Central memory CD8-positive, alpha-beta T cell (primary cell): ENCODE measurements at regions not wholly inside any gene's neighbourhood (a gene's known extent, or its start where the extent isn't known, plus 50 kb on each side); places are given as distances from the start of the nearest gene placed in this dataset.

Experiments used
- ATAC-seq: fragments of 150-1000 bp; cut with Tn5 transposase; replicated peaks from 2 replicates; pipeline ENCODE4 v1.10.0; 2022; ENCODE audit warnings: mild to moderate bottlenecking, moderate FRiP score, moderate number of reproducible peaks; ENCODE audit not compliant: poor library complexity, severe bottlenecking; ENCODE audit errors: extremely low read depth
- DNase-seq, 2 donors: peaks; one replicate each; pipeline ENCODE4 v3.0.0; 2021; ENCODE audit warnings: low spot score in 2 of 2
- H3K27ac Mint-ChIP-seq: one replicate; pipeline ENCODE4 v1.8.0; 2022; ENCODE audit warnings: low read depth, mild to moderate bottlenecking, moderate library complexity, mixed read lengths
- H3K27me3 Mint-ChIP-seq: one replicate; pipeline ENCODE4 v1.8.0; 2022; ENCODE audit warnings: mixed read lengths
- H3K36me3 Mint-ChIP-seq: one replicate; pipeline ENCODE4 v1.8.0; 2022; ENCODE audit warnings: mild to moderate bottlenecking, moderate library complexity, mixed read lengths; ENCODE audit not compliant: insufficient read depth
- H3K4me1 Mint-ChIP-seq: one replicate; pipeline ENCODE4 v1.8.0; 2022; ENCODE audit warnings: mixed read lengths
- H3K4me3 Mint-ChIP-seq: one replicate; pipeline ENCODE4 v1.8.0; 2022; ENCODE audit warnings: mild to moderate bottlenecking, moderate library complexity, mixed read lengths
- H3K9me3 Mint-ChIP-seq: one replicate; pipeline ENCODE4 v1.8.0; 2022; ENCODE audit warnings: mixed read lengths

DNA sequence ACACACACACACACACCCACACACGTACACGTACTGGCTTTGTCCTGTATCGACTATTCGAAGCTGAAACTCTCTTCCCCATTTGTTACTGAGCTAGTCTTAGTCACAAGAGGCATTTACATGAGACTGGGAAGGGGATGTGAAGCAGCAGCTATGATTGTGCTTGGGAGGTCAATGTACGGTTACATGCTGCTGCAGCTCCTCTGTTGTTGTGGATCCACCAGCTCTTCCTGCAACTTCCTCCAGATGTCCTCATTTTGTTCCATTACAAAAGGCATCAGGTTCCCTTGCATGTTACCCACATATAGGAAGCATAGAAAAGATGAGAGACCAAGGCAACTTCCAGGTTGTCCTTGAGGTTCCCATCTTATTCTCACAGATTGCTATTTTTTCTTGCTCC lies 612.4 kb upstream of the IMPG1 start:
- H3K9me3 Mint-ChIP-seq, result peaks cover 28% of the 10 kb centered on the region
- no peaks in the 10 kb centered on the region for H3K4me1 Mint-ChIP-seq
- H3K4me3 Mint-ChIP-seq, result no peak overlapping the region
- no peaks in the 10 kb centered on the region for H3K27me3 Mint-ChIP-seq
- no peaks in the 10 kb centered on the region for H3K36me3 Mint-ChIP-seq
- ATAC-seq, result no peak
- no peak overlapping the region for H3K27ac Mint-ChIP-seq
- no peak for DNase-seq

DNA sequence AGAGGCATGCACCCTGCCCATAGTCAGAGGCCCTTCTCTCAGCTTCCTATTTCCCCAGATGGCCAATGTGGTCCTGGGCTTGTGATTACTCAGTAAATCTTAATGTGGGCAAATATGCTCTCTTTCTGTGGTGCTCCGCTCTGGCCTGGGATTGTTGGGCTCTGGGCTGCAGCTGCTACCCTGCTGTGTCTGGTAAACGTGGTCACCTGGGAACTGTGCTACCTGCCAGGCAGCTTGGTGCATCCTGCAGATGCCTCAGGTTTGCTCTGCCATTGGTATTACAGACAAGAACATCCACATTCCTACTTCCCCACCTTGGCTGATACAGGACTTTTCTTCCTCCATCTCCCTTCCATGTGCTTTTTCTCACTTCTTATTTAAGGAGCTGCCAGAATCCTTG lies 611.5 kb upstream of the IMPG1 start:
- no peak for ATAC-seq
- Mint-ChIP-seq H3K27me3 (no peaks in the 10 kb centered on the region), H3K4me1 (no peaks in the 10 kb centered on the region), H3K36me3 (no peaks in the 10 kb centered on the region), H3K4me3 (no peak overlapping the region), H3K9me3 (peaks cover 28% of the 10 kb centered on the region), H3K27ac (no peak overlapping the region)
- DNase-seq, result no peak

DNA sequence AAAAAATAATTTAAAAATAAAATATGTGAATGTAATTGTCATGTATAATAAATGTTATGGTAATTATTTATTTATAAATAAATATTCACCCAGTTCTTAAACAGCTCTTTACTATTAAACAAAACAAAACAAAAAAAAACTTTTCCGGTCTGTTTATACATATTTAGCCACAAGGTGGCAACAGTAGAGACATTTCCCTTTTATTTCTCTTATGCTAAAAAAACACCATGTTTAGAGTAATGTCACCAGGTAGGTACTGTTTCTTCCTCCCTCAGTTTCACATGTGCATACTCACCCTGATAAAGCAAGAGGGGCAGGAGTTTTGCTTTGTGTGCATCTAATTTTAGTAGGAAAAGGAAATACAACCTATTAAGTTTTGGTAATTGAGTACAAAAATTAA lies 610.4 kb upstream of the IMPG1 start:
- Mint-ChIP-seq H3K4me1 (no peaks in the 10 kb centered on the region), H3K36me3 (no peaks in the 10 kb centered on the region), H3K9me3 (peaks cover 22% of the 10 kb centered on the region), H3K27ac (no peak overlapping the region), H3K27me3 (no peaks in the 10 kb centered on the region), H3K4me3 (no peak overlapping the region)
- no peak for DNase-seq
- no peak for ATAC-seq

DNA sequence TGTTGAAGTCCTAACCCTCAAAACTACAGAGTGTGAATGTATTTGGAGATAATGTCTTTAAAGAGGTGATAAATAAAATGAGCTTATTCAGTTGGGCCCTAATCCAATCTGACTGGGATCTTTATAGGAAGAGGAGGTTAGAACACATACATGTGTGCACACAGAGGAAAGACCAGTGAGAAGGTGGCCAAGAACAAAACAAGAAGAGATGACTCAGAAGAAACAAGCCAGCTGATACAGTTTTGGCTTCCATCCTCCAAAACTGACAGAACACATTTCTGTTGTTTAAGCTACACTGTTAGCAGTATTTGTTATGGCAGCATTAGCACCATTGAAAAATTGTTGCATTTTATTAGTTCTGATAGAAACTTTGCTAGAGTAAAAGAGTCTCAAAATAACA lies 609.3 kb upstream of the IMPG1 start:
- DNase-seq, result no peak
- ATAC-seq, result no peak
- Mint-ChIP-seq H3K27me3 (no peaks in the 10 kb centered on the region), H3K4me1 (no peaks in the 10 kb centered on the region), H3K36me3 (no peaks in the 10 kb centered on the region), H3K4me3 (no peak overlapping the region), H3K9me3 (peaks cover 22% of the 10 kb centered on the region), H3K27ac (no peak overlapping the region)

DNA sequence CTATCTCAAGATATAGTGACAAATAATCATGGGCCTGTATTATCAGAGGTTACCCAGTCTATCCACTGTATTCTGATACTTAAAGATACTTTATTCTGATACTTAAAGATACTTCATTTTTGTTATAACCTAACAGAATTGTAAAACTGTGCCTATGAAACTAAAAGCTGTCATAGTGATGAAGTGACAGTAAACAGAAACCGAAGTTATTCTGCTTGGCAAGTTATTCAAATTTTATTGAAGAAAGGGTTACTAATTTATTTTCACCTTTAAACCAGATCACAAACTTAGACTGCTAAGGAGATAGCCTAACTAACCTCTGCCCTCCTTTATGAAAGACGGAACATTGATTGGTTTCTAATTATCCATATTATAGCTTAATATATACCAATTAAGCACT lies 604.6 kb upstream of the IMPG1 start:
- Mint-ChIP-seq H3K9me3 (peaks cover 18% of the 10 kb centered on the region), H3K27me3 (no peaks in the 10 kb centered on the region), H3K4me3 (no peak overlapping the region), H3K36me3 (no peaks in the 10 kb centered on the region), H3K4me1 (no peaks in the 10 kb centered on the region), H3K27ac (no peak overlapping the region)
- ATAC-seq (no peak), DNase-seq (no peak)

DNA sequence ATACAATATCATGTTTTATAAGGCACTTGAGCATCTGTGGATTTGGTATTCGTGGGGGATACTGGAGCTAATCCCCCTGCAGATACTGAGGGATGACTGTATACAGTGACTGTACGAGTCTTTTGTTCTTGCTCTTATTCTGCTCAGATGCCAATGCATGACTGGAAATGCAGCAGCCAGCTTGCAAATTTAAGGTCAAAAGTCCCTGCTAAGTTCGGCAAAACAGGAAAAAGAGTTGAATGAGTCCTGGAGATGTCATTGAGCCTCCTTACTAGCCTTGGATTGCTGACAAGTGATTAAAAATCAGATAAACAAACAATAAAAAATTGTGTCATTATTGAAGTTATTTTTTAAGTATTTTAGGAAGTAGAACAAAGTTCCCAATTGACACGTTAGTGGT lies 599.3 kb upstream of the IMPG1 start:
- no peak overlapping the region for H3K27ac Mint-ChIP-seq
- H3K27me3 Mint-ChIP-seq, result no peaks in the 10 kb centered on the region
- H3K36me3 Mint-ChIP-seq, result no peaks in the 10 kb centered on the region
- ATAC-seq (no peak), DNase-seq (no peak)
- H3K9me3 Mint-ChIP-seq, result peaks cover 13% of the 10 kb centered on the region
- no peaks in the 10 kb centered on the region for H3K4me1 Mint-ChIP-seq
- no peak overlapping the region for H3K4me3 Mint-ChIP-seq

DNA sequence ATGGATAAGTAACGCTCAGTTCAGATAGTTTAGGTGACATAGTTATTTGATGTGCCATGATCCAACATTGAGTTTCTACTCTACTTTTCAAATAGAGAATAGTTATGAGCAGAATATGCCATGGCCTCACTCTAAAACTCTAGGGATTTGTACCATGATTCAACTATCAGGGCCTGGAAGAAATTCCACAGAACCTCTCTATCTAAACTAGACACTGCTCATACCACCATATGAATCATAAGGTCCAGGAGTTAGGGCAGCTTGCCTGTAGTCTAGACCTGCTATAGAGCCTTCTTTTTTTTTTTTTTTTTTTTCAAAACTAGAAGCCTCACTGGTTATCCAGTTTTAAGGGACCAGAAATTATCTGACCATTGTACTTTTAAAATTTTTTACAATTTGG lies 571.8 kb upstream of the IMPG1 start:
- DNase-seq (no peak), ATAC-seq (no peak)
- Mint-ChIP-seq H3K4me1 (no peaks in the 10 kb centered on the region), H3K27me3 (no peaks in the 10 kb centered on the region), H3K9me3 (peaks cover 11% of the 10 kb centered on the region), H3K4me3 (no peak overlapping the region), H3K36me3 (no peaks in the 10 kb centered on the region), H3K27ac (no peak overlapping the region)

DNA sequence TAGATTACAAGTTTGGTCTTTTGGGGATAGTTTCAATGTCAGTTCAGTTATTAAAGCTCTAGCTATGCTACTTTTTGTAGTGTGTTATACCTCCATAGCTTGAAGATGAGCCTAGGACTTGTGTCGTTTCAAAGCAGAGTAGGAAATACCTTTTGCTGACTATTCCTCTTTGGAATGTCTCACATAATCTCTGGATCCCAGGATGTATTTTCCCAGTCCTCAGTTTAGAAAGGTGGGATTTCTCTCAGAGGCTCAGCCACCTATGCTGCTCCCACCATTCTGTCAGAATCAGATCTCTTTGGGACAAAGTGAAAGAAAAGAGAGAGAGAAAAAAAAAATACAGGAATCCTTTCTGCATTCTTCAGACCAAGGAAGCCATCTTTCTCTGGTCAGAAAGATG lies 567.5 kb upstream of the IMPG1 start:
- DNase-seq, result no peak
- Mint-ChIP-seq H3K36me3 (no peaks in the 10 kb centered on the region), H3K27me3 (no peaks in the 10 kb centered on the region), H3K27ac (no peak overlapping the region), H3K9me3 (peaks cover 20% of the 10 kb centered on the region), H3K4me1 (no peaks in the 10 kb centered on the region), H3K4me3 (no peak overlapping the region)
- ATAC-seq, result no peak

DNA sequence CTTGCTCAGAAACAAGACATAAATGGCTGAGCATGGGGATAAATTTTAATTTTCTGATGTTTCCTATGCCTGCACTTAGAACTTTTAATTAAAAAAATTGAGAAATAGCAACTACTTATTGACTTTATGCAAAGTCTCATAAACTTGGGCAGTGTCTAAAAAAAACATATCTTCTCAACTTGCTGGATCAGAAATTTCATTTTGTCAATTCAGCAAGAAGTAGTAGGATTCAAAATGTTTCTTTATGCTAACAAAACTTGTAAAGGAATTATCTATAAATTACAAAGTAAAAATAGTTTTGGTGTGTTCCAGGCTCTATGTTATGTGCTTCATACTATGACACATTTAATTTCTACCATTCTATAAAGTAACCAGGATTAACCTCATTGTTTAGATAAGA lies 562.2 kb upstream of the IMPG1 start:
- Mint-ChIP-seq H3K36me3 (no peaks in the 10 kb centered on the region), H3K4me1 (no peaks in the 10 kb centered on the region), H3K4me3 (no peak overlapping the region), H3K9me3 (peaks cover 9% of the 10 kb centered on the region), H3K27ac (no peak overlapping the region), H3K27me3 (no peaks in the 10 kb centered on the region)
- ATAC-seq (no peak), DNase-seq (no peak)

DNA sequence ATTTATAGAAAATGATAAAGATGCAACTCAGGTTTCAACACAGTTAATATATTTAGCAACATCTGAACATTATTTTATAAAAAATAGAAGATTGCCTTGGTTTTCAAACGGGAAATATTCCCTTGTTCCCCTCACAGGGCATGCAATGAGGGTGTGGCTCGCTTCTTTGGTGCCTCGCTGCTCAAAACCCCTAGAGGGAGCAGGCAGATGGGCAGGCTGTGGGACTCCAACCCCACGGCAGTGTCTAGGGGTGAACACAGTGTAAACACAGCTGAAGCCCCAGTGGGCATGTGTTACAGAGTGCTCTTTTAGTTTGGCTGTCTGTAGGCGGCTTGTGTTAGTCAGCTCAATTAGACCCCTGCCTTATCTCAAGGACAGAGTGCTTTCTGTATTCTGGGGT lies 560.8 kb upstream of the IMPG1 start:
- Mint-ChIP-seq H3K27ac (no peak overlapping the region), H3K4me3 (no peak overlapping the region), H3K4me1 (no peaks in the 10 kb centered on the region), H3K27me3 (no peaks in the 10 kb centered on the region), H3K36me3 (no peaks in the 10 kb centered on the region), H3K9me3 (peaks cover 9% of the 10 kb centered on the region)
- no peak for ATAC-seq
- no peak for DNase-seq

DNA sequence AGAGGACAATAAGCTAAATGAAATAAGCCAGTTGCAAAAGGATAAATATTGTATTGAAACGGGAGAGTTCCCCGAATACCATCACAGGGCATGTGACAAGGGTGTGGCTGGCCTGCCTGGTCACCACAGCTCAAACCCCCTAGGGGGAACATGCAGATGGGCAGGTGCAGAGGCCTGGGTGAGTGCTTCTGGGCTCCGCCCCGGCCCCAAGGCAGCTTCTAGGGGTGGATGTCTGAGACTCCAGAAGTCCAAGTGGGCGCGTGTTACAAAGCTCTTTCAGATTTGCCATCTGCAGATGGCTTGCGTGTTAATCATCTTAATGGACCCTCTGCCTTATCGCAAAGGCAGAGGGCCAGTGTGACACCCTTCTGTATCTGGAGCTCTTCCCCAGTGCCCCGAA lies 559.2 kb upstream of the IMPG1 start:
- ATAC-seq, result no peak
- no peak for DNase-seq
- peaks cover 20% of the 10 kb centered on the region for H3K9me3 Mint-ChIP-seq
- H3K36me3 Mint-ChIP-seq, result no peaks in the 10 kb centered on the region
- no peak overlapping the region for H3K4me3 Mint-ChIP-seq
- no peaks in the 10 kb centered on the region for H3K27me3 Mint-ChIP-seq
- H3K27ac Mint-ChIP-seq, result no peak overlapping the region
- no peaks in the 10 kb centered on the region for H3K4me1 Mint-ChIP-seq

DNA sequence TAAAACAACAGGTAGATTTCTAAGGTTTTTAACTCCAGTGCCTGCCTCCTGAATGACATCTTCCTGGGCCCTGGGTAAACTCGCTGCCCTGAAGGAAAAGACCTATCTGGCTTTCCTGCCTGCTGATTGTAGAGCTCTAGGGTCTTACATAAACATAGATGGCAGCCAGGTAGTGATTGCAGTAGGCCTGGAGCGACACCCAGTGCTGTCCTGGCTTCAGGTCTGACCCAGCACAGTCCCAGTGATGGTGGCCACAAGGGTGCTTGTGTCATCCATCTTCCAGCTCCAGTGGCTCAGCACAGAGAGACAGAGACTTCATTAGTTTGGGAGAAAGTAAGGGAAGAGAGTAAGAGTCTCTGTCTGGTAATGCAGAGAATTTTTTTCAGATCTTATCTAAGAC lies 542.9 kb upstream of the IMPG1 start:
- no peak for DNase-seq
- H3K4me1 Mint-ChIP-seq, result no peaks in the 10 kb centered on the region
- no peaks in the 10 kb centered on the region for H3K36me3 Mint-ChIP-seq
- H3K4me3 Mint-ChIP-seq, result no peak overlapping the region
- peaks cover 9% of the 10 kb centered on the region for H3K9me3 Mint-ChIP-seq
- no peaks in the 10 kb centered on the region for H3K27me3 Mint-ChIP-seq
- H3K27ac Mint-ChIP-seq, result no peak overlapping the region
- ATAC-seq, result no peak

DNA sequence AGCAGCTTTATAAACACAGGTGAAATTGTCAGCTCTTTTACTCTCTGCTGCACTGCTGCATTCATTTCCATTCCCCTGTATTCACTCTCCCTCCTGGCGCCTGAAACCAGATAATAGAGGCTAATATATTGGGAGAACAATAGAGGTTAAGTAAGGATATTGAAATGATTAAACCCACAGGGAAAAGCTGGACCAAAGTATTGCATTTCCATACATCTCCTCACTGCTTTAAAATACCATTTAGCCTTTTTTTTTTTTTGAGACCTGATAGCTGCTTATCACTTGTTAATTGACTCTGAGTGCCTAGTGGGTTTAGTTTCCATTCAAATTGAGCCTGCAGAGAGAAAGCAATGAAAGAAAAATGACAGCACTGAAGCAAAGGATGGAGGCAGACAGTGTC lies 540.5 kb upstream of the IMPG1 start:
- H3K4me3 Mint-ChIP-seq, result no peak overlapping the region
- DNase-seq (no peak), ATAC-seq (no peak)

DNA sequence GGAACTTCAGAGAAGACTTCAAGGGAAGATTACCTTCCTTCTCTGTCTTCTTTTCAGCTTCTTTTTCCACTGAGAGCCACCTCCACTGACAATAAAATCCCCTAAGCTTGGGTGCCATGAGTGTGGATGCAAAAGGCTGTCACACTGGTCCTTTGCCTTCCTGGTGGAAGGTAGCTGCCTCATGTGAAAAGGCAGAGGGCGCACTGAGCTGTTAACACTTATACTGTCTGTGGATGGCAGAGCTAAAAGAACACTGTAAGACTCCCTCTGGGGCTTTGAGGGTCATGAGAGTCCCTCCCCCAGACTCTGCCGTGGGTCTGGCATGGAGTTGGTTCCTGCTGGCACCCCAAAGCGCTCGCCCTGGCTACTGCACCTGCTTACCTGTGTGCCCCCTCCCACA lies 536.7 kb upstream of the IMPG1 start:
- ATAC-seq, result no peak
- Mint-ChIP-seq H3K4me1 (no peaks in the 10 kb centered on the region), H3K27ac (no peak overlapping the region), H3K36me3 (no peaks in the 10 kb centered on the region), H3K27me3 (no peaks in the 10 kb centered on the region), H3K9me3 (no peaks in the 10 kb centered on the region), H3K4me3 (no peak overlapping the region)
- DNase-seq, result no peak

More for the DNA sequence above, 540.5 kb upstream of the IMPG1 start:
- H3K27me3 Mint-ChIP-seq, result no peaks in the 10 kb centered on the region
- no peak overlapping the region for H3K27ac Mint-ChIP-seq
- no peaks in the 10 kb centered on the region for H3K4me1 Mint-ChIP-seq
- H3K36me3 Mint-ChIP-seq, result no peaks in the 10 kb centered on the region
- peaks cover 9% of the 10 kb centered on the region for H3K9me3 Mint-ChIP-seq
